Liver (tissue), 8 donors: ENCODE measurements at regions not wholly inside any gene's neighbourhood (a gene's known extent, or its start where the extent isn't known, plus 50 kb on each side); places are given as distances from the start of the nearest gene placed in this dataset.

Experiments used
- DNase-seq: peaks from one replicate; pipeline ENCODE4 v3.0.0-alpha.2; 2017; ENCODE audit warnings: low spot score
- H3K27ac ChIP-seq, 2 donors: one replicate each; pipeline ENCODE4 v1.7.0; 2013; ENCODE audit warnings: inconsistent platforms in 2 of 2, low read length in 2 of 2, control low read depth in 1 of 2, low read depth in 1 of 2, mild to moderate bottlenecking in 1 of 2
- H3K27me3 ChIP-seq, 4 donors: one replicate each; pipeline versions ENCODE4 v1.6.1 to v1.7.0; 2013; ENCODE audit warnings: low read length in 3 of 4, inconsistent platforms in 1 of 4, mild to moderate bottlenecking in 1 of 4, moderate library complexity in 1 of 4; ENCODE audit not compliant: control insufficient read depth in 4 of 4, insufficient read depth in 4 of 4
- H3K36me3 ChIP-seq, 4 donors: one replicate each; pipeline versions ENCODE4 v1.6.1 to v1.7.0; 2013; ENCODE audit warnings: low read length in 3 of 4, mild to moderate bottlenecking in 3 of 4, low read depth in 1 of 4, moderate library complexity in 1 of 4; ENCODE audit not compliant: control insufficient read depth in 4 of 4, insufficient read depth in 3 of 4
- H3K4me1 ChIP-seq, 4 donors: one replicate each; pipeline versions ENCODE4 v1.6.1 to v1.7.0; 2013; ENCODE audit warnings: low read length in 3 of 4, mild to moderate bottlenecking in 3 of 4, moderate library complexity in 1 of 4; ENCODE audit not compliant: control insufficient read depth in 4 of 4, insufficient read depth in 4 of 4
- H3K4me3 ChIP-seq, 3 donors: one replicate each; pipeline versions ENCODE4 v1.6.1 to v1.7.0; 2013; ENCODE audit warnings: low read length in 3 of 3, control low read depth in 1 of 3, low read depth in 1 of 3, mild to moderate bottlenecking in 1 of 3
- H3K9ac ChIP-seq, 2 donors: one replicate each; pipeline ENCODE4 v1.7.0; 2013; ENCODE audit warnings: low read length in 2 of 2, mild to moderate bottlenecking in 2 of 2, moderate library complexity in 2 of 2, control low read depth in 1 of 2, low read depth in 1 of 2
- H3K9me3 ChIP-seq, 4 donors: one replicate each; pipeline versions ENCODE4 v1.6.1 to v1.7.0; 2013; ENCODE audit warnings: low read length in 3 of 4; ENCODE audit not compliant: control insufficient read depth in 4 of 4
- ATF3 ChIP-seq: IDR thresholded peaks from 2 replicates; pipeline ENCODE4 v1.6.1; 2016; ENCODE audit warnings: antibody characterized with exemption
- CTCF ChIP-seq: fragments of 150-350 bp; IDR thresholded peaks from 2 replicates; pipeline ENCODE4 v1.5.1; 2017; ENCODE audit warnings: improper control_type of control experiment, low read depth, low read length; ENCODE audit not compliant: missing input control
- EGR1 ChIP-seq, 2 donors: IDR thresholded peaks; 2 replicates each; pipeline ENCODE4 v1.6.1; 2016 to 2018; ENCODE audit warnings: antibody characterized with exemption in 2 of 2, low read depth in 2 of 2
- FOXA1 ChIP-seq: IDR thresholded peaks from 2 replicates; pipeline ENCODE4 v1.6.1; 2016; ENCODE audit warnings: antibody characterized with exemption
- FOXA2 ChIP-seq: IDR thresholded peaks from 2 replicates; pipeline ENCODE4 v1.6.1; 2016; ENCODE audit warnings: antibody characterized with exemption
- GABPA ChIP-seq, 2 donors: IDR thresholded peaks in 1 of 2; conservative IDR thresholded peaks in 1 of 2; 2 replicates each; pipeline ENCODE4 v1.6.1; 2016; ENCODE audit warnings: antibody characterized with exemption in 2 of 2, mild to moderate bottlenecking in 1 of 2, moderate library complexity in 1 of 2
- HNF4A ChIP-seq, 2 donors: conservative IDR thresholded peaks; 2 replicates each; pipeline ENCODE4 v1.6.1; 2016; ENCODE audit warnings: antibody characterized with exemption in 2 of 2, mild to moderate bottlenecking in 2 of 2
- HNF4G ChIP-seq: IDR thresholded peaks from 2 replicates; pipeline ENCODE4 v1.6.1; 2016; ENCODE audit warnings: antibody characterized with exemption
- JUND ChIP-seq, 2 donors: IDR thresholded peaks; 2 replicates each; pipeline ENCODE4 v1.6.1; 2016; ENCODE audit warnings: antibody characterized with exemption in 2 of 2
- MAX ChIP-seq: IDR thresholded peaks from 2 replicates; pipeline ENCODE4 v1.6.1; 2016; ENCODE audit warnings: antibody characterized with exemption
- NR2F2 ChIP-seq: IDR thresholded peaks from 2 replicates; pipeline ENCODE4 v1.6.1; 2016; ENCODE audit warnings: antibody characterized with exemption
- RAD21 ChIP-seq, 2 donors: IDR thresholded peaks; 2 replicates each; pipeline ENCODE4 v1.6.1; 2016; ENCODE audit warnings: antibody characterized with exemption in 2 of 2, mild to moderate bottlenecking in 2 of 2
- RXRA ChIP-seq, 2 donors: IDR thresholded peaks; 2 replicates each; pipeline ENCODE4 v1.6.1; 2017 to 2018; ENCODE audit warnings: antibody characterized with exemption in 2 of 2, mild to moderate bottlenecking in 1 of 2
- SP1 ChIP-seq: IDR thresholded peaks from 2 replicates; pipeline ENCODE4 v1.6.1; 2018; ENCODE audit warnings: antibody characterized with exemption, mild to moderate bottlenecking
- TAF1 ChIP-seq: conservative IDR thresholded peaks from 2 replicates; pipeline ENCODE4 v1.6.1; 2016; ENCODE audit warnings: antibody characterized with exemption, mild to moderate bottlenecking
- YY1 ChIP-seq: IDR thresholded peaks from 2 replicates; pipeline ENCODE4 v1.6.1; 2016; ENCODE audit warnings: antibody characterized with exemption, mild to moderate bottlenecking
- ZBTB33 ChIP-seq: IDR thresholded peaks from 2 replicates; pipeline ENCODE4 v1.6.1; 2016; ENCODE audit warnings: antibody characterized with exemption
- WGBS: extraction: QIAGEN DNeasy Blood & Tissue Kit; methylation state at CpG from one replicate; pipeline ENCODE4 v1.1.7; 2013; 5-methylcytosine and 5-hydroxymethylcytosine counted together
- TF ChIP-seq, protein P1 (sequence below): IDR thresholded peaks from 2 replicates; pipeline ENCODE4 v1.6.1; 2016; ENCODE audit warnings: antibody characterized with exemption, mild to moderate bottlenecking
- donor health status: healthy.
- donor health status: healthy.
- donor health status: healthy.
- donor health status: healthy.
- donor health status: healthy.

- Histone ChIP-seq H3K4me1 (no peaks in the 10 kb centered on the region), H3K36me3 (no peaks in the 10 kb centered on the region), H3K9me3 (no peaks in the 10 kb centered on the region), H3K4me3 (no peak overlapping the region), H3K9ac (no peak overlapping the region), H3K27ac (no peak overlapping the region), H3K27me3 (no peaks in the 10 kb centered on the region)
- DNase-seq, result no peak
- TF ChIP-seq CTCF, result no peak
- no peak for TF ChIP-seq TAF1
- 86% methylated on average over 3 of the region's 3 CpGs for WGBS
Measured at GRCh38 chr5:88093765-88094164, 174.9 kb downstream of the TMEM161B start.

GRCh38 chr5:88092958-88093605 lies 175.6 kb downstream of the TMEM161B start:
- H3K27me3 ChIP-seq, result no peaks in the 10 kb centered on the region
- TF ChIP-seq RXRA (IDR thresholded peaks at IDR 0.05) (no peak), FOXA2 (no peak), RAD21 (IDR thresholded peaks at IDR 0.05) (no peak), ATF3 (no peak), JUND (IDR thresholded peaks at IDR 0.05) (no peak), CTCF (no peak), HNF4G (no peak), YY1 (no peak), ZBTB33 (no peak), EGR1 (IDR thresholded peaks at IDR 0.05; ENCODE audit: low read depth in 2 of 2) (no peak), FOXA1 (no peak), NR2F2 (no peak), SP1 (no peak), HNF4A (conservative IDR thresholded peaks at IDR 0.05) (no peak), TAF1 (no peak), GABPA (IDR thresholded peaks at IDR 0.05 in 1 of 2, conservative IDR thresholded peaks at IDR 0.05 in 1 of 2) (no peak), MAX (no peak)
- TF ChIP-seq, protein P1, sequence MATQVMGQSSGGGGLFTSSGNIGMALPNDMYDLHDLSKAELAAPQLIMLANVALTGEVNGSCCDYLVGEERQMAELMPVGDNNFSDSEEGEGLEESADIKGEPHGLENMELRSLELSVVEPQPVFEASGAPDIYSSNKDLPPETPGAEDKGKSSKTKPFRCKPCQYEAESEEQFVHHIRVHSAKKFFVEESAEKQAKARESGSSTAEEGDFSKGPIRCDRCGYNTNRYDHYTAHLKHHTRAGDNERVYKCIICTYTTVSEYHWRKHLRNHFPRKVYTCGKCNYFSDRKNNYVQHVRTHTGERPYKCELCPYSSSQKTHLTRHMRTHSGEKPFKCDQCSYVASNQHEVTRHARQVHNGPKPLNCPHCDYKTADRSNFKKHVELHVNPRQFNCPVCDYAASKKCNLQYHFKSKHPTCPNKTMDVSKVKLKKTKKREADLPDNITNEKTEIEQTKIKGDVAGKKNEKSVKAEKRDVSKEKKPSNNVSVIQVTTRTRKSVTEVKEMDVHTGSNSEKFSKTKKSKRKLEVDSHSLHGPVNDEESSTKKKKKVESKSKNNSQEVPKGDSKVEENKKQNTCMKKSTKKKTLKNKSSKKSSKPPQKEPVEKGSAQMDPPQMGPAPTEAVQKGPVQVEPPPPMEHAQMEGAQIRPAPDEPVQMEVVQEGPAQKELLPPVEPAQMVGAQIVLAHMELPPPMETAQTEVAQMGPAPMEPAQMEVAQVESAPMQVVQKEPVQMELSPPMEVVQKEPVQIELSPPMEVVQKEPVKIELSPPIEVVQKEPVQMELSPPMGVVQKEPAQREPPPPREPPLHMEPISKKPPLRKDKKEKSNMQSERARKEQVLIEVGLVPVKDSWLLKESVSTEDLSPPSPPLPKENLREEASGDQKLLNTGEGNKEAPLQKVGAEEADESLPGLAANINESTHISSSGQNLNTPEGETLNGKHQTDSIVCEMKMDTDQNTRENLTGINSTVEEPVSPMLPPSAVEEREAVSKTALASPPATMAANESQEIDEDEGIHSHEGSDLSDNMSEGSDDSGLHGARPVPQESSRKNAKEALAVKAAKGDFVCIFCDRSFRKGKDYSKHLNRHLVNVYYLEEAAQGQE, result no peak
- 61% methylated on average over 4 of the region's 4 CpGs for WGBS
- no peak overlapping the region for H3K27ac ChIP-seq
- H3K4me1 ChIP-seq, result no peaks in the 10 kb centered on the region
- no peak overlapping the region for H3K4me3 ChIP-seq
- H3K36me3 ChIP-seq, result no peaks in the 10 kb centered on the region
- H3K9ac ChIP-seq, result no peak overlapping the region
- DNase-seq, result no peak
- no peaks in the 10 kb centered on the region for H3K9me3 ChIP-seq
